ENCODE measurements at regions not wholly inside any gene's neighbourhood (a gene's known extent, or its start where the extent isn't known, plus 50 kb on each side); places are given as distances from the start of the nearest gene placed in this dataset.

GRCh38 chr10:55062349-55062748 is 261.3 kb upstream of the PCDH15 start:
- no peak for TF ChIP-seq CTCF (IDR thresholded peaks at IDR 0.05)
- no peak for TF ChIP-seq MAX (CRISPR knock-in tag; IDR thresholded peaks at IDR 0.05)
- TF ChIP-seq ETV6 (CRISPR knock-in tag; IDR thresholded peaks at IDR 0.05), result no peak
- no peak for TF ChIP-seq ARID4B (CRISPR knock-in tag; IDR thresholded peaks at IDR 0.05; ENCODE audit: borderline replicate concordance)
- TF ChIP-seq CREB1 (CRISPR knock-in tag; IDR thresholded peaks at IDR 0.05), result no peak
- TF ChIP-seq CBFB (CRISPR knock-in tag; IDR thresholded peaks at IDR 0.05; ENCODE audit: low read depth), result no peak
- TF ChIP-seq FOXK1 (CRISPR knock-in tag; IDR thresholded peaks at IDR 0.05), result no peak
- TF ChIP-seq USF2 (CRISPR knock-in tag; IDR thresholded peaks at IDR 0.05), result no peak
- no peak for TF ChIP-seq CREM (CRISPR knock-in tag; IDR thresholded peaks at IDR 0.05)
- no peak for TF ChIP-seq OVOL2 (CRISPR knock-in tag; IDR thresholded peaks at IDR 0.05; ENCODE audit: borderline replicate concordance)
- TF ChIP-seq TEAD4 (CRISPR knock-in tag; IDR thresholded peaks at IDR 0.05), result no peak

Data from WTC11 (cell line).